GM19438 (cell line): ENCODE measurements at regions not wholly inside any gene's neighbourhood (a gene's known extent, or its start where the extent isn't known, plus 50 kb on each side); places are given as distances from the start of the nearest gene placed in this dataset.

Source experiments
- ATAC-seq: cut with Tn5 transposase; IDR thresholded peaks from one replicate; pipeline ENCODE4 v1.9.1; 2021; ENCODE audit warnings: low read depth; ENCODE audit not compliant: unreplicated experiment

GRCh38 chr15:39156166-39156565 is 424.7 kb upstream of the THBS1 start:
- no peak for ATAC-seq

DNA sequence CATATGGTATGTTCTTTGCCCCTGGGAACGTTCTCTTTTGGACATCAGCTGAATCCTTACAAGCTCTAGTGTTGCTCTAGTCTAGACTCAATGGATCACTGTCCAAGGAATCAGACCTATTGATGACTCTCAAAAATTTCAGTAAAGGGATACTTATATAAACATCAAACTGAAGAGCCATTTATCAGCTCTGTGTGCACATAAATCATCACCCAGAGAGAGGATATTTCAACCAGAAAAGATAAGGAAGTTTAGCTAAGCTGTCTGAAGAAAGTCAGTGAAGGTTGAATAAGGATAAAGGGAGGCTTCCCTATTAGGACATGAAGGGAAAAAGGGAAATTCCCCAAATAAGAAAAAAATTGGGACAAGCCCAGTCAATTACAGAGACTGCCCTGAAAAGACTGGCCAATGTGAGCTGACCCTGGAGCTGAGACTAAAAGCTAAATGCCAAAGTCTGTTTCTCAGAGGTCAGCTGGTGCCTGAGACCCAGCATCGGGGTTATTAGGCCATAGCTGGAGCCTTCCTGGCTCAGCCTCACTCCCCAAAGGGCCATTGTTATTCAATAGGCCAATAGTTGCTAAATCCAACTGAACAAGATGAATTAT is 424.1 kb upstream of the THBS1 start:
- ATAC-seq: no peak

DNA sequence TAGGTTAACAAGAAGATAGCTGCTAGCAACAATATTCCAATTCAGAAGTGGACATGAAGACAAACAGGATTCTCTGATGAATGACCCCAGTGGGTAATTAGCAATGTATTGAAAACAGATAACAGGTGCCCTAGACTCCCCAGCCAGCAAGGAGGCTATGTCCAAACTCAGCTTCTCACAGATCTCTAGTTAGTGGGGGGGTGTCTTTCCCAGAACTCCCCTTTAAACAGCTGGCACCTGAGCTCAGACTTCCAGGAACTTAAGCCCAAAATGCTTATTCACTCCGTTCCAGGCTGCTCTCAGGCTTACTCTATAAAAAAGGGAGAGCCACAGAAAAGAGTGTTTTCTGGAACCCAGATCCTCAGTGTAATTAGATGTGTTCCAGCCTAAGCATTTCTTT is 423.0 kb upstream of the THBS1 start:
- ATAC-seq: no peak

GRCh38 chr15:39159833-39160232 is 421.0 kb upstream of the THBS1 start:
- ATAC-seq: no peak

GRCh38 chr15:39161096-39161495 is 419.8 kb upstream of the THBS1 start:
- ATAC-seq: no peak

DNA sequence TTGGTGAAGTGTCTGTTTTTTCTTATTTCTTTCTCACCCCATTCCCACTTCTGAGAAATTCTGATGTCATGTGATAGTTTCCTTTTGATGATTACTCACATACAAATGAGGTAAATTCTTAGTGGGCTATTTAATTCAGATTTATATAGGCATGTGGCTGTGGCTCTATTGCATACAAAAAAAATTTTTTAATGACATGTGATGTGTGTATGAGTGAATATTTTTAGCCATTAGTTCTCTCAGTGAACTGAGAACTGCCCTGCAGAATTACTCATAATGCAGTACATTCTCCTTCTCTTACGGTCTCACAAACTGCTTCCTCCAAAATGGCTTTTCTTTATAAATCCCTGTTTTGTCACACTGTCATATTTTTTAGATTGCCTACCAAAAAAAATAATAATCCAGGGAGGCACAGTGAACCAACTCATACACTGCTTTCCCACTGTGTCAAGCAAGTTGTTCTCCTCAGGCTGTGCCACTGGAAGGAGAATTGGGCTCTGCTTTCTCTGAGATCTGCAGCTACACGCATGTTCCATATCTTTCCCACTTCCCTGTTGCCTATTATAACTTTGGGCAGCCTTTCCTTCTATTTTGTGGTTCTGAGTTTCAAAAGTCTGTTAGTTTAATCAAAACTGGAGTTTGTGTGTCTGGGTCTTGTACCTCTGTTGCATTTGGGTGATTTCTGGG is 415.7 kb upstream of the THBS1 start:
- no peak for ATAC-seq

DNA sequence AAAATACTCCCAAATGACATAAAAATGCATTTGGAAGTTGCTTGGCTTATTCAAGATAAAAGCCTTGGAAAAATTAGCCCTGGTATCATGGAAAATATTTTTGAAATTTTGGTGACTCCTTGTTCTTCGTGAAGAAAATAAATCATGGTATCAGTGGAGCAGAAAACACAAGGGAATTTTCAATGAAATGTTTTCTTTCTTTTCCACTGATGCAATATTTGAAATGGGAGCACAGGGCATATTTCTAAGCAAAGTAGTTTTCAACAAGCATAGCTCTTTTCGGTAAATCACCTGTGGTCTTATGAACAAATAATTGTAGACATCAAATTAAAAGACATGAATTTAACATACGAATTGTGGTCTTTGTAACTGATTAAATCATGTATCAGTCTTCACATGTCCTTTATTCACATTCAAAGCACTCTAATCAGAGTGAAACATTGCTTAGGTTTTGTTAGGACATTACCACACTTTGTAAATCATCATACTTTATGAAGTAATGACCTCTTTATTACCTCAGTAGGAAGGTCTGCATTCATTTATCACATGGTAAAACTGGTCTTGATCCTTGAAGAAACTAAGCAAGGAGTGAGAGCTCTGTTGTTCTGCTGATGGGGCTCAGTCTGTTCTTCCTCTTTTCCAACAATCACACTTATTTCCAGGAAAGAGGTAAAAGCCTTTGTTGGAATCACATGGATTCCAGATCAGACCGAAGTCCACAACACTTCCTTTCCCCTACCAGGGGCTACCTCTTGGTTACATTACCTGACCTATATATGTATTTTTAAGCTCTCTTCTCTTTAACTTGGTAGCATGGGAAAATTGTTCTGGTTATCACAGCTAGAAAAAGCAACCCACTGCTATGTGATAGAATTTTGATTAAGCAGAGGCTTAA is 413.5 kb upstream of the THBS1 start:
- ATAC-seq: no peak

DNA sequence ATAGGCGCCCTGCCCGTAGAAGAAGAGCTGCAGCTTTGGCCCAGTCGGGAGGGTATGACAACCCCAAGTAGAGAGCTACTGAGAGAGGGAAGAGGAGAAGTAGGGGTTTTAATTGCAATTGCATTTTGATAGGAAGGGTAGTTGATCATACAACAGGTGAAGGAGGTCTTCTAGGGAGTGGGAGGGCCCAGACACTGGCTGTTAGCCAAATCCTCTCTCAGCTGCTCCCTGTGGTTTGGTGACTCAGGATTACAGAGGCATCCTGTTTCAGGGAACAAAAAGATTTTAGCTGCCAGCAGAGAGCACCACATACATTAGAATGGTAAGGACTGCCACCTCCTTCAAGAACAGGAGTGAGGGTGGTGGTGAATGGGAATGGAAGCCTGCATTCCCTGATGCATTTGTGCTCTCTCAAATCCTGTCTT is 408.9 kb upstream of the THBS1 start:
- ATAC-seq: no peak

DNA sequence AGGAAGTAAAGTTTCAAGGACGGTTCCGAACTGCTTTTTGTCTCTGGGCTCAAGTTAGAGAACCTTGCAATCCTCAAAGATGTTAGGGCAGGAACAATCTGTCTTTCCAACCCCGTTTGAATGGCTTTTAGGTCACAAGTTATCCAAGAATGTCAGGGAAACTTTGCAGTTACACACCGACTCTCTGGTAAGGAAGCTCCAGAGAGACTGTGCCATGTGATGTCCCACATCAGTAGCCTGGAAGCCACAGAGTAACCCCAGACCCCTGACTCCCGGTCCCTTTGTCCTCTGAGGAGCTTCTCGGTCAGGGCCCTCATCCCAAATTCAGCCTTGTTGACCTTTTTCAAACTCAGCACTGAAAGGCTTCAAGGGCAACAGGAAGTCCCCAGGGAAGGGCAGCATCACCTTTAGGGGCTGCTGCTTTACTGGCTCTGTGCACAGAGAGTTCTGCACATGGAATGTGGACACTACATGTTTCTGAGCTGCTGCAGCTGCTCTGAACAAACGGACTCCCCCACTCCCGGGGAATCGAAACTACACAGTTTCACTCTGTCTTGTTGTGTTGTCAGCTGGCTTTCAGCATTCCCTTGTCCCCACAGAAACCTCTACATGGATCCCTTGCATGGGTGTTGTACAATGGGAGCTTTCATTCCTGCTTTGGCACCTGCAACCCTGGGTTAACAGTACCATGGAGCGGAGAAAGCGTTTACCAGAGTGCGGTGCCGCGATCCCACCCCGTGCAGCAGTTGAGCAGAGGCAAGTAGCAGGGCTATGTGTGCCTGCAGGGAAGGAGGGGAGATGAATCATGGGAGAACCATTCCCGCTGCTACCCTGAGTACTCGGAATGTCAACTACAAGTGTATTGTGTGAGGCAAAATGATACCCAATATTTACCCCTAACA is 408.2 kb upstream of the THBS1 start:
- ATAC-seq: peak; percentile 62

GRCh38 chr15:39173426-39173825 is 407.5 kb upstream of the THBS1 start:
- no peak for ATAC-seq

DNA sequence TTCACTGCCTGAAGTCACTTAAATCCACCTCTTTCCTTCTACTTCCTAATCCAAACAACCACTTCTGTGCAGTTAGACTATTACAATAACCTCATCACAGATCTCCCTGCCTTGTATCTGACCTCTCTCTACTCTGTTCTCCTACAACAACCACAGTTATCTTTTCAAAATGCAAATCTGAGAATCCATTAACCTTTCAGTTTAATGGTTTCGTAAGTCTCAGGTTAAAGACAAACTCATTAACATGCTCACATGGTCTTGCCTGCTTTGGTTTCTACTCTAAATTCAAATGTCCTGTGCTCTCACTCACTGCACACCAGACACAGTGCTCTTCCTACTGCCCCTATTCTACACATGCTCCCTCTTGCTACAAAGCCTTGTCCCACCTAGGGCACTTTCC is 406.5 kb upstream of the THBS1 start:
- no peak for ATAC-seq

- no peak for ATAC-seq
Measured at GRCh38 chr15:39176030-39176429, 404.8 kb upstream of the THBS1 start.

- ATAC-seq: no peak
Measured at GRCh38 chr15:39177561-39177960, 403.3 kb upstream of the THBS1 start.

DNA sequence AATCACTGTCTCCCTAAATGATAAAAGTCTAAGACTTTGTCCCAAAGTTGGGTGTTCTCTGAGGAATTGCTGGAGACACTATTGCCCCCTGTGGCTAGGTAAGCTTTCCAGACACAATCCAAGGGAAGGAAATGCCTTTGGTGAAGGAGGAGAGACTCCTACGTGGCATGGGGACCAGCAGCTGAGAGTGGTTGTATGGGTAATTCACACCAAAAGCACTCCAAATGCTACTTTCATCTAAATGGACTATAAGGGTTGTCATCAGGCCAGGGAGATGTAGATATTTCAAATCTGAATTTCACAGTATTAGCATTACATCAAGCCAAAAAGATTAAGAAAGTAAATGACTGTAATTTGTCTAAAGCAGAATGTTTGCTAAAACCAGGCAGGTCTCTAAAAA is 400.8 kb upstream of the THBS1 start:
- ATAC-seq: no peak

GRCh38 chr15:39180483-39180933 is 400.4 kb upstream of the THBS1 start:
- no peak for ATAC-seq

DNA sequence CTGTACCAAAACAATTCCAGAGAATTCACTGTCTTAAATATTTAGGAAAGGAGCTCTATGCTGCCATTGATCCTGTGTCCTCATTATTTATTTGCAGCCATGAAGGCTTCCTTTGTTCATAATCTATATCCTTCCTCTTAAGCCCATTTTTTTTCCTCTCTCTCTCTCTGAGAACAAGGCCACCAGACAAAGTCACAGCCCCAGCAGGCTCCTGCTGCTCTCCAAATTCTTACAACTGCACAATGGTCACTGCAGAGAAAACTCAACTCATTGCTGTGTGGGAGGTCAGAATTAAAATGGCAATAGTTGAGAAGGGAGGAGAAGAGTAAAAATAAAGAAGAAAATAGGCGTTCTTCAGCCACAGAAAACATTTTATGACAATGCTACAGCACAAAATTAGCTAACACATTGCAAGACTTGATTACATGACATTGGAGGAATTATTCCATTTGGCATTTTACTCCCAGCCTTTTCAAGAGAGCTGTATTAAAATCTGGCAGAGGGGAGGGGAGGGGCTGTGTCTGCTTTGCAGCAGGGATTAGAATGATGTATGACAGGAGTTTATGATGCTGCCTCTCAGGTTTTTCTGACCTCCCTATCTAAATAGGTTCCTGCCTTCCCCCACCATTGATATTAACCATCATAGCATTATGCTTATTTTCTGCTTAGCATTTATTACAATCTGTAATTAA is 399.7 kb upstream of the THBS1 start:
- ATAC-seq: no peak

GRCh38 chr15:39181940-39182339 is 398.9 kb upstream of the THBS1 start:
- no peak for ATAC-seq

DNA sequence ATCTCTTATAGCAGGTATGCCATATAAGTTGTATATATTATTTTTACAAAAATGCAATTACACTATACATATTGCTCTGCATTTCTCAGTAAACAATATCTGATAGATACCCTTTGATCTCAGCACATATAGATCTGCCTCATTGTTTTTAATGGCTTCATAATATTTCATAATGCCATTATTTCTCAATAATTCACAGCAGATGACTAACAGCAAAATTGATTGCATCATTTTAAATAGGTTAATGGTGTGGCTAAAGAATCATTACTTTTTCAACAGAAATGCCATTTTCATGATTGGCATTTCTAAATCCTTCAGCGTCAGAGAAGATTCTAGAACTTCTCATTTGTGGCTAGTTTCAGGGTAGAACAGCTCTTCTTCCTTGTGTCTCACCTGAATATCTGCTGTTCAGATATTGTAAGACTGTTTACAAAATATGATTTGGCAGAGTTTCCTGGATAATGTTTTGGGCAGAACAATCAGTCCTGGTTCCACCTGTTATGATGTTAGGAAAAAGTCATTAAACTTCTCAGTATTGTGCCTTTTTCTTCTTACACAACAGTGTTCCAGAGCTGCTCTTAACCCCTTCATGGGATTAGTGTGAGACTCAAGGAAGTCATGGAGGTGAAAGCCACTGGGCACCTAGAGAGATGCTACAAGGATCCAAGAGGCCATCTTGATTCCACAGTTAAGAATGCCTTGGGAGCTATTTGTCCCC is 397.6 kb upstream of the THBS1 start:
- ATAC-seq: no peak

- ATAC-seq: no peak
Measured at GRCh38 chr15:39184701-39185390, 396.0 kb upstream of the THBS1 start.
